GM12878 (cell line): ENCODE measurements at regions not wholly inside any gene's neighbourhood (a gene's known extent, or its start where the extent isn't known, plus 50 kb on each side); places are given as distances from the start of the nearest gene placed in this dataset.

Experiments used
- ATAC-seq: fragments of 200-7000 bp; cut with Tn5 transposase; 3 replicates; pipeline ENCODE4 v1.9.1; 2020; ENCODE audit warnings: mild to moderate bottlenecking, moderate library complexity
- BruUV-seq: library from RNA; stranded (reverse); fragments of 400-500 nt; replicated peaks from 2 replicates; lab custom pipeline; 2021; lab: Mats Ljungman, UMichigan
- CTCF ChIA-PET: fragments of 300-600 bp; sonication (Branson Sonifier 250); formaldehyde crosslinking; extraction: SDS; loops from one replicate; lab custom pipeline; 2021; ENCODE audit warnings: inconsistent platforms; lab: Yijun Ruan, JAX
- POLR2A ChIA-PET: fragments of 350-600 bp; formaldehyde crosslinking; extraction: SDS; loops from one replicate; lab custom pipeline; 2021; ENCODE audit warnings: inconsistent platforms; lab: Charles Lee
- RAD21 ChIA-PET: fragments of 300-600 bp; sonication (Branson Sonifier 250); formaldehyde crosslinking; loops from one replicate; lab custom pipeline; 2023; ENCODE audit warnings: antibody characterized with exemption; ENCODE audit not compliant: unreplicated experiment; lab: Charles Lee
- SMC1A ChIA-PET: fragments of 300-600 bp; sonication (Branson Sonifier 250); formaldehyde crosslinking; loops from one replicate; lab custom pipeline; 2023; ENCODE audit not compliant: unreplicated experiment, uncharacterized antibody; lab: Charles Lee
- DNase-seq: peaks from one replicate; pipeline ENCODE4 v3.0.0-alpha.2; 2011; ENCODE audit warnings: low read depth, low spot score
- FAIRE-seq: peaks from 3 replicates; lab custom pipeline; 2011; peaks lifted over from hg19 to GRCh38; lab: Jason Lieb, UNC
- H2AFZ ChIP-seq: 2 replicates; pipeline ENCODE4 v1.6.0; 2011; ENCODE audit warnings: low read depth, low read length, control low read depth; ENCODE audit not compliant: control insufficient read depth
- H3K27ac ChIP-seq: 2 replicates; pipeline ENCODE4 v1.5.1; 2011; ENCODE audit warnings: control low read depth; ENCODE audit not compliant: control insufficient read depth, insufficient read depth
- H3K27me3 ChIP-seq, 2 experiments: replicated peaks in 1 of 2; 2 replicates each; pipeline versions ENCODE4 v1.6.0 to v1.6.1; 2011; ENCODE audit warnings: low read length in 1 of 2; ENCODE audit not compliant: control insufficient read depth in 2 of 2, insufficient read depth in 2 of 2
- H3K36me3 ChIP-seq, 2 experiments: 2 replicates each; pipeline ENCODE4 v1.5.1; 2011; ENCODE audit warnings: low read length in 1 of 2; ENCODE audit not compliant: control insufficient read depth in 2 of 2, insufficient read depth in 2 of 2
- H3K4me1 ChIP-seq: 2 replicates; pipeline ENCODE4 v1.6.1; 2011; ENCODE audit warnings: mild to moderate bottlenecking, low read length, moderate library complexity, mixed read lengths; ENCODE audit not compliant: control insufficient read depth, insufficient read depth
- H3K4me2 ChIP-seq: 2 replicates; pipeline ENCODE4 v1.6.0; 2011; ENCODE audit warnings: control low read depth; ENCODE audit not compliant: control insufficient read depth, insufficient read depth
- H3K4me3 ChIP-seq: fragments of 200-600 bp; sonication (generic); 2 replicates; pipeline ENCODE4 v1.5.1; 2016
- H3K79me2 ChIP-seq: 2 replicates; pipeline ENCODE4 v1.6.0; 2011; ENCODE audit warnings: low read length; ENCODE audit not compliant: control insufficient read depth, insufficient read depth
- H3K9ac ChIP-seq: 2 replicates; pipeline ENCODE4 v1.8.0; 2011; ENCODE audit warnings: low read length, control low read depth, mixed read lengths; ENCODE audit not compliant: control insufficient read depth, insufficient read depth
- H3K9me3 ChIP-seq: replicated peaks from 3 replicates; pipeline ENCODE4 v1.5.1; 2011; ENCODE audit warnings: mild to moderate bottlenecking, low read length; ENCODE audit not compliant: control insufficient read depth, insufficient read depth
- H4K20me1 ChIP-seq: 2 replicates; pipeline ENCODE4 v1.6.0; 2011; ENCODE audit not compliant: control insufficient read depth, insufficient read depth
- BHLHE40 ChIP-seq, 2 experiments: fragments of 450-650 bp in 1 of 2; IDR thresholded peaks; 2 replicates each; pipeline ENCODE4 v1.6.1; 2011 to 2017; ENCODE audit warnings: low read depth in 2 of 2, borderline replicate concordance in 1 of 2, improper control_type of control experiment in 1 of 2, low read length in 1 of 2, mild to moderate bottlenecking in 1 of 2
- CEBPB ChIP-seq, 2 experiments: fragments of 150-350 bp in 1 of 2; IDR thresholded peaks; 2 replicates each; pipeline ENCODE4 v1.6.1; 2012 to 2014; ENCODE audit warnings: low read depth in 2 of 2, low read length in 2 of 2, borderline replicate concordance in 1 of 2, inconsistent platforms in 1 of 2
- CREM ChIP-seq: IDR thresholded peaks from 2 replicates; pipeline ENCODE4 v1.6.1; 2014; ENCODE audit warnings: antibody characterized with exemption, low read depth
- CTCF ChIP-seq, 3 experiments: IDR thresholded peaks in 2 of 3; conservative IDR thresholded peaks in 1 of 3; 2 replicates each; pipeline ENCODE4 v1.5.1; 2011; ENCODE audit warnings: low read depth in 3 of 3, low read length in 3 of 3, mild to moderate bottlenecking in 3 of 3, control low read depth in 2 of 3, moderate library complexity in 2 of 3, inconsistent platforms in 1 of 3, mixed read lengths in 1 of 3; ENCODE audit not compliant: control insufficient read depth in 2 of 3, insufficient read depth in 1 of 3; ENCODE audit errors: extremely low read depth in 1 of 3
- EP300 ChIP-seq, 2 experiments: fragments of 150-350 bp in 1 of 2; IDR thresholded peaks; 2 replicates each; pipeline ENCODE4 v1.6.1; 2011 to 2012; ENCODE audit warnings: low read depth in 2 of 2, low read length in 2 of 2, borderline replicate concordance in 1 of 2, improper control_type of control experiment in 1 of 2, inconsistent platforms in 1 of 2; ENCODE audit not compliant: control insufficient read depth in 1 of 2
- FOXM1 ChIP-seq: IDR thresholded peaks from 2 replicates; pipeline ENCODE4 v1.6.1; 2012; ENCODE audit warnings: low read depth, mild to moderate bottlenecking, inconsistent platforms, low read length, moderate library complexity
- IKZF1 ChIP-seq: fragments of 450-650 bp; conservative IDR thresholded peaks from 2 replicates; pipeline ENCODE4 v1.6.1; 2017; ENCODE audit warnings: antibody characterized with exemption, mild to moderate bottlenecking
- IKZF2 ChIP-seq, 2 experiments: fragments of 450-650 bp; IDR thresholded peaks; 2 replicates each; pipeline ENCODE4 v1.6.1; 2017; ENCODE audit warnings: mild to moderate bottlenecking in 2 of 2, moderate library complexity in 2 of 2
- JUND ChIP-seq: IDR thresholded peaks from 2 replicates; pipeline ENCODE4 v1.6.1; 2012; ENCODE audit warnings: low read depth, mild to moderate bottlenecking, low read length, improper control_type of control experiment, moderate library complexity
- MEF2A ChIP-seq: IDR thresholded peaks from 2 replicates; pipeline ENCODE4 v1.6.1; 2011; ENCODE audit warnings: low read depth, mild to moderate bottlenecking, low read length, moderate library complexity; ENCODE audit not compliant: insufficient read depth
- NFYA ChIP-seq: IDR thresholded peaks from 2 replicates; pipeline ENCODE4 v1.6.1; 2011; ENCODE audit warnings: low read depth, mild to moderate bottlenecking, low read length, improper control_type of control experiment, borderline replicate concordance
- PAX5 ChIP-seq: IDR thresholded peaks from 2 replicates; pipeline ENCODE4 v1.6.1; 2011; ENCODE audit warnings: low read depth, low read length, borderline replicate concordance
- PKNOX1 ChIP-seq: fragments of 450-650 bp; IDR thresholded peaks from 2 replicates; pipeline ENCODE4 v1.6.1; 2016; ENCODE audit warnings: mild to moderate bottlenecking
- RAD21 ChIP-seq: IDR thresholded peaks from 2 replicates; pipeline ENCODE4 v1.6.1; 2011; ENCODE audit warnings: mild to moderate bottlenecking, low read depth, low read length, moderate library complexity; ENCODE audit not compliant: insufficient read depth
- RUNX3 ChIP-seq: IDR thresholded peaks from 2 replicates; pipeline ENCODE4 v1.6.1; 2012; ENCODE audit warnings: low read length, inconsistent platforms
- SMC3 ChIP-seq: IDR thresholded peaks from 2 replicates; pipeline ENCODE4 v1.6.1; 2011; ENCODE audit warnings: low read length, improper control_type of control experiment, borderline replicate concordance
- SPI1 ChIP-seq: IDR thresholded peaks from 2 replicates; pipeline ENCODE4 v1.6.1; 2011; ENCODE audit warnings: low read depth, mild to moderate bottlenecking, low read length, moderate library complexity, borderline replicate concordance; ENCODE audit not compliant: insufficient read depth
- YY1 ChIP-seq: IDR thresholded peaks from 2 replicates; pipeline ENCODE4 v1.6.1; 2011; ENCODE audit warnings: low read depth, mild to moderate bottlenecking, low read length
- ZNF217 ChIP-seq: fragments of 450-650 bp; IDR thresholded peaks from 2 replicates; pipeline ENCODE4 v1.6.1; 2017; ENCODE audit warnings: antibody characterized with exemption, mild to moderate bottlenecking
- ZNF274 ChIP-seq: IDR thresholded peaks from one replicate; pipeline ENCODE4 v1.8.0; 2011; ENCODE audit not compliant: insufficient read length, insufficient read depth
- ZNF384 ChIP-seq: IDR thresholded peaks from 2 replicates; pipeline ENCODE4 v1.6.1; 2012; ENCODE audit warnings: low read depth, mild to moderate bottlenecking, low read length, improper control_type of control experiment, borderline replicate concordance
- in situ Hi-C: fragments of 300-500 bp; cut with MboI; formaldehyde crosslinking; loops from 9 replicates; pipeline ENCODE4 v1.14.3; 2018; ENCODE audit warnings: mixed read lengths
- intact Hi-C: fragments of 100-400 bp; cut with micrococcal nuclease; formaldehyde crosslinking; loops from one replicate; pipeline ENCODE4 v1.14.2; 2022; ENCODE audit not compliant: unreplicated experiment

GRCh38 chr5:97531549-97531948 is 348.5 kb upstream of the RIOK2 start (continued):
- TF ChIP-seq ZNF217 (no peak), ZNF384 (no peak), IKZF1 (0 out of 2 replicates have a peak, but pooled peaks have one; percentile 21), SPI1 (peak; percentile 40; the same call in 1 of the 2 replicates), IKZF2 (IDR thresholded peaks at IDR 0.05) (peak in 1 of 2 experiments; percentile 22; a peak in 1 of 4 replicates)

- Histone ChIP-seq H4K20me1 (no peaks in the 10 kb centered on the region), H2AFZ (no peak overlapping the region), H3K9me3 (no peaks in the 10 kb centered on the region), H3K4me3 (no peak overlapping the region), H3K27ac (no peak overlapping the region), H3K4me1 (no peaks in the 10 kb centered on the region), H3K36me3 (no peaks in the 10 kb centered on the region), H3K9ac (no peak overlapping the region), H3K79me2 (no peaks in the 10 kb centered on the region), H3K27me3 (no peaks in the 10 kb centered on the region), H3K4me2 (no peak overlapping the region)
- DNase-seq: no peak
- SMC1A ChIA-PET: interaction anchor here (0.6 to 5.1 kb wide), 52 partner anchors 11 to 1243 kb away, joined by 3 to 68 read pairs (median 4); no protein-coding TSS in a partner anchor
- no TSS peak for BruUV-seq
- intact Hi-C loops (loop anchor here (1.0 to 5.0 kb wide), 5 partner anchors 109 to 342 kb away; no protein-coding TSS in a partner anchor), in situ Hi-C loops (loop anchor here (5.0 kb wide), 1 partner anchor 237 kb away; no protein-coding TSS in a partner anchor)
- peak; percentile 96 for FAIRE-seq
- POLR2A ChIA-PET: interaction anchor here (0.6 kb wide), 1 partner anchor 285 kb away, joined by 3 read pairs; no protein-coding TSS in a partner anchor
- RAD21 ChIA-PET: interaction anchor here (0.7 to 4.1 kb wide), 25 partner anchors 11 to 1262 kb away, joined by 3 to 54 read pairs (median 5); no protein-coding TSS in a partner anchor
- CTCF ChIA-PET: interaction anchor here (0.6 to 4.8 kb wide), 59 partner anchors 8 to 1402 kb away, joined by 3 to 81 read pairs (median 5); no protein-coding TSS in a partner anchor
- peak; percentile 90 for ATAC-seq
- TF ChIP-seq SMC3 (peak; percentile 87), CTCF (IDR thresholded peaks at IDR 0.05 in 2 of 3, conservative IDR thresholded peaks at IDR 0.05 in 1 of 3; ENCODE audit: control insufficient read depth in 2 of 3, extremely low read depth in 1 of 3, insufficient read depth in 1 of 3, low read depth in 3 of 3, low read length in 3 of 3) (peak; percentile 57 to 66 (median 59); a peak in 5 of 6 replicates), CREM (no peak), FOXM1 (0 out of 2 replicates have a peak, but pooled peaks have one; percentile 23), JUND (no peak), RAD21 (peak; percentile 85), PKNOX1 (peak; percentile 15; the same call in 1 of the 2 replicates), BHLHE40 (IDR thresholded peaks at IDR 0.05; ENCODE audit: borderline replicate concordance in 1 of 2, low read depth in 2 of 2, low read length in 1 of 2) (no peak), CEBPB (IDR thresholded peaks at IDR 0.05; ENCODE audit: borderline replicate concordance in 1 of 2, low read depth in 2 of 2, low read length in 2 of 2) (peak in 1 of 2 experiments; percentile 79; a peak in 2 of 4 replicates), PAX5 (no peak), ZNF274 (no peak), YY1 (0 out of 2 replicates have a peak, but pooled peaks have one; percentile 14), RUNX3 (peak; percentile 83), NFYA (no peak), EP300 (IDR thresholded peaks at IDR 0.05; ENCODE audit: borderline replicate concordance in 1 of 2, control insufficient read depth in 1 of 2, low read depth in 2 of 2, low read length in 2 of 2) (no peak), MEF2A (0 out of 2 replicates have a peak, but pooled peaks have one; percentile 21)
Measured at GRCh38 chr5:97534166-97534565, 351.1 kb upstream of the RIOK2 start.
